HG02870 (cell line): ENCODE measurements at regions not wholly inside any gene's neighbourhood (a gene's known extent, or its start where the extent isn't known, plus 50 kb on each side); places are given as distances from the start of the nearest gene placed in this dataset.
"Not testable (repeated sequence)": the region's sequence is repeated elsewhere in the genome, so short reads cannot be mapped to it uniquely, and the experiment has no call there.

ENCODE experiments used
- ATAC-seq: cut with Tn5 transposase; IDR thresholded peaks from one replicate; pipeline ENCODE4 v1.9.1; 2021; ENCODE audit warnings: mild to moderate bottlenecking, moderate library complexity; ENCODE audit not compliant: unreplicated experiment

- no peak for ATAC-seq
Observed at GRCh38 chr11:26839911-26840698, 118.2 kb upstream of the SLC5A12 start.

- ATAC-seq = no peak
Observed at GRCh38 chr11:26841818-26842473, 120.1 kb upstream of the SLC5A12 start.

GRCh38 chr11:26842478-26843282 lies 120.8 kb upstream of the SLC5A12 start:
- ATAC-seq = no peak

GRCh38 chr11:26843539-26843938 lies 121.7 kb upstream of the SLC5A12 start:
- ATAC-seq = no peak

- ATAC-seq = no peak
Observed at GRCh38 chr11:26844963-26845362, 123.1 kb upstream of the SLC5A12 start.

- no peak for ATAC-seq
Observed at GRCh38 chr11:26846227-26846626, 124.4 kb upstream of the SLC5A12 start.

- no peak for ATAC-seq
Observed at GRCh38 chr11:26847459-26847858, 125.6 kb upstream of the SLC5A12 start.

- ATAC-seq = no peak
Observed at GRCh38 chr11:26847977-26848376, 126.1 kb upstream of the SLC5A12 start.

GRCh38 chr11:26849036-26849435 lies 127.2 kb upstream of the SLC5A12 start:
- ATAC-seq = no peak

- no peak for ATAC-seq
Observed at GRCh38 chr11:26851291-26851690, 129.4 kb upstream of the SLC5A12 start.

GRCh38 chr11:26851696-26852095 lies 129.8 kb upstream of the SLC5A12 start:
- ATAC-seq = no peak

GRCh38 chr11:26858098-26858497 lies 135.8 kb upstream of the FIBIN start:
- ATAC-seq = no peak

- ATAC-seq = no peak
Observed at GRCh38 chr11:26859416-26859815, 134.5 kb upstream of the FIBIN start.

GRCh38 chr11:26860091-26860780 lies 133.7 kb upstream of the FIBIN start:
- ATAC-seq = no peak

GRCh38 chr11:26860895-26861294 lies 133.0 kb upstream of the FIBIN start:
- no peak for ATAC-seq

- no peak for ATAC-seq
Observed at GRCh38 chr11:26862801-26863200, 131.1 kb upstream of the FIBIN start.

- ATAC-seq = no peak
Observed at GRCh38 chr11:26865703-26866102, 128.2 kb upstream of the FIBIN start.

GRCh38 chr11:26867286-26867685 lies 126.6 kb upstream of the FIBIN start:
- ATAC-seq = no peak

- ATAC-seq = no peak
Observed at GRCh38 chr11:26878959-26879581, 114.8 kb upstream of the FIBIN start.

- not testable (repeated sequence) for ATAC-seq
Observed at GRCh38 chr11:26882363-26882880, 111.5 kb upstream of the FIBIN start.
